ENCODE measurements at regions not wholly inside any gene's neighbourhood (a gene's known extent, or its start where the extent isn't known, plus 50 kb on each side); places are given as distances from the start of the nearest gene placed in this dataset.

DNA sequence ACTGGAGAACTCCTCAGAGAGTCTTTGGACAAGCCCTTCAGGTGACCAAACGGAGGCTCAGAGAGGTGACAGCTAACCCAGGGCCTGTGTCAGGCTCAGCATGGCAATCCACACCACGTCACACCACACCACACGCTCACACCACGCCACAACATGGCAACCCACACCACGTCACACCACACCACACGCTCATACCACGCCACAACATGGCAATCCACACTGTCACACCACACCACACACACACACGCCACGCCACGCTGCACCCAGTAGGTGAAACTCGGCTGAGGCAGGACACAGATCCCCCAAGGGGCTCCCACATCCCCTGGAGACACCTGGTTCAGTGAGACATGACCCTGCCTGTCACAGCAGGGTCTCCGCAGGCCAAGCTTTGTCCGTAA, 107.3 kb downstream of the PDGFA start:
- H3K27ac Mint-ChIP-seq = no peak overlapping the region
- no peak for DNase-seq (ENCODE audit: low spot score, unreplicated experiment)

DNA sequence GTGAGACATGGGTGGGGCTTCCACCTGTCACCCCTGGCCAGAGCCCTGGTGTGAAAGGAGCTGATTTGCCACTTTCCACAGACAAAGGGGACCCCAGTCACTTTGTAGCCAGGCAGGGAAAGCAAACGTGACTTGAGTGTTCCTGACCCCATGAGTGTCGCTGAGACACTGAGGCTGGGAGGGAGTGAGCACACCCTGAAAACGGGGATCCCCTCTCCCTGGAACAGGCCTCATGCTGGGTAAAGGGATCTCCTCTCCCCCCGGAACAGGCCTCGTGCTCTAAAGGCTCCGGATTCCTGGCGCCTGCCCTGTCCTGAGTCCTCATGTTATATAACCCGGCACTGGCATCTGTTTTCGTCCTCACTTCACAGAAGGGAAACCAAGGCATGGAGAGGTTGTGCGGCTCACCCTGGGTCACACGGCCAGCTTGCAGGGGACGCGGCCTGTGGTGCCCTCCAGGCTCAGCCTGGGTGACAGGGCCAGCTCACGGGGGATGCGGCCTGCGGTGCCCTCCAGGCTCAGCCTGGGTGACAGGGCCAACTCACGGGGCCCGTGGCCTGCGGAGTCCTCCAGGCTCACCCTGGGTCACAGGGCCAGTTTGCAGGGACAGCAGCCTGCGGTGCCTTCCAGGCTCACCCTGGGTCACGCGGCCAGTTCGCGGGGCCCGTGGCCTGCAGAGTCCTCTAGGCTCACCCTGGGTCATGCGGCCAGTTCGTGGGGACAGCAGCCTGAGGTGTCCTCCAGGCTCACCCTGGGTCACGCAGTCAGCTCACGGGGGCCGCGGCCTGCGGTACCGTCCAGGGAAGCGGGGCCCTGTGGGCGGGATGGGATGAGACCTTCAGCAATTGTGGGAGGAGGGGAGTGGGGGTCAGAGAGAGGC, 104.7 kb downstream of the PDGFA start:
- Mint-ChIP-seq H3K9me3 (ENCODE audit: low read depth) (peaks cover 7% of the 10 kb centered on the region), H3K27me3 (peaks cover 4% of the 10 kb centered on the region), H3K27ac (no peak overlapping the region), H3K4me1 (ENCODE audit: low read depth) (no peaks in the 10 kb centered on the region), H3K4me3 (ENCODE audit: low read depth) (no peak overlapping the region), H3K36me3 (ENCODE audit: insufficient read depth) (peaks cover 2% of the 10 kb centered on the region)
- no peak for DNase-seq (ENCODE audit: low spot score, unreplicated experiment)
- TF ChIP-seq, protein P1, sequence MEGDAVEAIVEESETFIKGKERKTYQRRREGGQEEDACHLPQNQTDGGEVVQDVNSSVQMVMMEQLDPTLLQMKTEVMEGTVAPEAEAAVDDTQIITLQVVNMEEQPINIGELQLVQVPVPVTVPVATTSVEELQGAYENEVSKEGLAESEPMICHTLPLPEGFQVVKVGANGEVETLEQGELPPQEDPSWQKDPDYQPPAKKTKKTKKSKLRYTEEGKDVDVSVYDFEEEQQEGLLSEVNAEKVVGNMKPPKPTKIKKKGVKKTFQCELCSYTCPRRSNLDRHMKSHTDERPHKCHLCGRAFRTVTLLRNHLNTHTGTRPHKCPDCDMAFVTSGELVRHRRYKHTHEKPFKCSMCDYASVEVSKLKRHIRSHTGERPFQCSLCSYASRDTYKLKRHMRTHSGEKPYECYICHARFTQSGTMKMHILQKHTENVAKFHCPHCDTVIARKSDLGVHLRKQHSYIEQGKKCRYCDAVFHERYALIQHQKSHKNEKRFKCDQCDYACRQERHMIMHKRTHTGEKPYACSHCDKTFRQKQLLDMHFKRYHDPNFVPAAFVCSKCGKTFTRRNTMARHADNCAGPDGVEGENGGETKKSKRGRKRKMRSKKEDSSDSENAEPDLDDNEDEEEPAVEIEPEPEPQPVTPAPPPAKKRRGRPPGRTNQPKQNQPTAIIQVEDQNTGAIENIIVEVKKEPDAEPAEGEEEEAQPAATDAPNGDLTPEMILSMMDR (IDR thresholded peaks at IDR 0.05; ENCODE audit: unreplicated experiment) = no peak

More for the DNA sequence above, 107.3 kb downstream of the PDGFA start:
- no peak overlapping the region for H3K4me3 Mint-ChIP-seq (ENCODE audit: low read depth)
- no peaks in the 10 kb centered on the region for H3K9me3 Mint-ChIP-seq (ENCODE audit: low read depth)
- H3K4me1 Mint-ChIP-seq (ENCODE audit: low read depth) = no peaks in the 10 kb centered on the region
- peaks cover 13% of the 10 kb centered on the region for H3K27me3 Mint-ChIP-seq
- TF ChIP-seq, protein P1 (IDR thresholded peaks at IDR 0.05; ENCODE audit: unreplicated experiment) = no peak
- H3K36me3 Mint-ChIP-seq (ENCODE audit: insufficient read depth) = no peaks in the 10 kb centered on the region

DNA sequence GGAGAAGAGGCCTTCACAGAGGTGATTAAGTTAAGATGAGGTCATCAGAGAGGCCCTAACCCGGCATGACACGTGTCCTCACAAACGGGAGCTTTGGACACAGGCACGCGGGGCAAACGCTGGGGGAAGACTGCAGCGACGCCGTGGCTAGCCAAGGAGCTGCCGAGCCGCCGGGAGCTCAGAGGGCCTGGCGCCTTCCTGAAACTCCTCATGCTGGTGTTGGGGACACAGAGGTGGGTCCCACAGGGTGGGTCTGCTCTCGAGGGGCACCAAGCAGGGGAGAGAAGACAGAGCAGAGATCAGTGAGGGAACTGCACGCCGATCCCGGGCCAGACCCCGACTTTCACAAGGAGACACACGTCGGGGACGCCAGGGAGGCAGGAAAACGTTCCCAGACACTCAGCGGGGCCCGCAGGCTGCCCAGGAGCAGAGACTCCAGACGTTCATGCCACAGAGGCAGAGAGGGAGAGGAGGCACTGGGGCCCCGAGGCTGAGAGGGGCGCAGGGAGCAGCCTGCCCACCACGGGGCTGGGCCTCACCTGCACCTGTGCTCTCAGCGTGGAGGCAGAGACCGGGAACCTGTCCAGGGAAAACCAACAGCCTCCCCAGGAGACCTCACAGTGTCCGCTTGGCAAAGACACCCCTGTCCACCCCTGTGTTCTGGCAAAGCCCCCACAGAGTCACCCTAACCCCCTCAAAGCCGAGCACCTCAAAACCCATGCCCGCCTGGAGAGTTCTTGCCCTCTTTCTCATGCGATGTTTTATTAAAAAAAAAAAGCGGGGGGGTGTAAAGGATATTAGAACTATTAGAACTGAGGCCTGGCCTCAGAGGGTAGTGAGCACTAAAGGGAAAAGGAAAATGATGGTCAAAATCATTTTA, 103.8 kb downstream of the PDGFA start:
- DNase-seq (ENCODE audit: low spot score, unreplicated experiment) = no peak
- H3K4me1 Mint-ChIP-seq (ENCODE audit: low read depth) = no peaks in the 10 kb centered on the region
- peaks cover 4% of the 10 kb centered on the region for H3K27me3 Mint-ChIP-seq
- H3K9me3 Mint-ChIP-seq (ENCODE audit: low read depth) = peaks cover 7% of the 10 kb centered on the region
- H3K27ac Mint-ChIP-seq = peak overlapping the region; percentile 24
- TF ChIP-seq, protein P1 (IDR thresholded peaks at IDR 0.05; ENCODE audit: unreplicated experiment) = no peak
- no peak overlapping the region for H3K4me3 Mint-ChIP-seq (ENCODE audit: low read depth)
- peaks cover 2% of the 10 kb centered on the region for H3K36me3 Mint-ChIP-seq (ENCODE audit: insufficient read depth)

DNA sequence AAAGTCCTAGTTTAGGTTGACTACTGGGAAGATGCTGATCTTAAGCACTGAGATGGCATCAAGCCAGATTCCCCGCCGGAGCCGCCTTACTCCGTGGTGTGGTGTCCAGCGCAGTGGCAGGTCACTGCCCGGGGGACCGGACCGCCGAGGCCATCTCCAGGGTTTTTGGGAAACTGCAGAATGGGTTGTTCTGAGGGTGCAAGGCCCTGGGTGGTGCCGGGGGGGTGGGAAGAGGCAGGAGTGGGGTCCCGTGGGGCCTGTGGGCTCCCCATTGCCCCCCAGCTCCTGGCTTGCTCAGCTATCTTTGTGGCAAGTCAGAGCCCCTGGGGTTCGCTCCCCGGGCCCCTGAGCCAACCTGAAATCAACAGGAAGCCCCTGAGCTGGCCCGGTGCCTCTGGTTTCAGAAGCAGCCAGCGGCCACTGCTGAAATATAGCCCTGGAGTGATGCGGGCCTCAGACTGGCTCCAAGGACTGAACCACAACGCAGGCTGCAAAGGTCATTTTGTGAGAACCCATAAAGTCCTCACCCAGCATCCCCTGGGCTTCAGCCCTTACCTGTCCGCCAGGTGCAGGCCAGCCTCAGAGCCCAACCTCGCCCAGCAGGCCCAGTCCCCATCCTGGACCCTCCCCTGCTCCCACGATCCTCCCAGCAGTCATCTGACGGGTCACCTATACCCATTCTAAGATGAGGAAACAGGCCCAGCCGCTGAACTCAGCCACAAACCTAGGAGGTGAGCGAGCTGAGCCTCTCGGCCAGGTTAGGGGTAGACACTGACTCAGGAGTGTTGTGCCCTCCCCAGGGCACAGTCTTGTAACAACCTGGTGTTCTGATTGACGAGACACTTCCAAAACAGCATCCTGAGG, 102.7 kb downstream of the PDGFA start:
- Mint-ChIP-seq H3K27me3 (peaks cover 7% of the 10 kb centered on the region), H3K4me1 (ENCODE audit: low read depth) (no peaks in the 10 kb centered on the region), H3K4me3 (ENCODE audit: low read depth) (no peak overlapping the region), H3K9me3 (ENCODE audit: low read depth) (peaks cover 7% of the 10 kb centered on the region), H3K27ac (no peak overlapping the region), H3K36me3 (ENCODE audit: insufficient read depth) (peaks cover 2% of the 10 kb centered on the region)
- TF ChIP-seq, protein P1 (IDR thresholded peaks at IDR 0.05; ENCODE audit: unreplicated experiment) = no peak
- DNase-seq (ENCODE audit: low spot score, unreplicated experiment) = no peak

DNA sequence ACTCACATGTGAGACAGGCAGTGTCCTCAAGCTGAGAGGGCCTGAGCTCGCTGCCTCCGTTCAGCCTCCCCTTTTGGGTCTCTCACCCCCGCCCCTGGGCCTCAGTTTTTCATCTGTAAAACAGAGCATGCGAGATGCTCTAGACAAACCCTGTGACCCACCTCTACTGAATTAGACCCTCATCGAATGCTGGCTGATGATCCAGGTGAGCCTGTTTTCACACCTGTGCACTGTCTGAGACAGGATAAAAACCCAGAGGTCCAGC, 102.1 kb downstream of the PDGFA start:
- peaks cover 2% of the 10 kb centered on the region for H3K27me3 Mint-ChIP-seq
- H3K9me3 Mint-ChIP-seq (ENCODE audit: low read depth) = peaks cover 7% of the 10 kb centered on the region
- no peaks in the 10 kb centered on the region for H3K4me1 Mint-ChIP-seq (ENCODE audit: low read depth)
- no peak for DNase-seq (ENCODE audit: low spot score, unreplicated experiment)
- no peak overlapping the region for H3K4me3 Mint-ChIP-seq (ENCODE audit: low read depth)
- H3K36me3 Mint-ChIP-seq (ENCODE audit: insufficient read depth) = peaks cover 2% of the 10 kb centered on the region
- H3K27ac Mint-ChIP-seq = no peak overlapping the region
- TF ChIP-seq, protein P1 (IDR thresholded peaks at IDR 0.05; ENCODE audit: unreplicated experiment) = no peak

Data from progenitor cell of endocrine pancreas (in vitro differentiated cells).